Ovary (tissue), 3 donors: ENCODE measurements at regions not wholly inside any gene's neighbourhood (a gene's known extent, or its start where the extent isn't known, plus 50 kb on each side); places are given as distances from the start of the nearest gene placed in this dataset.

Experiments used
- EP300 ChIP-seq: sonication (generic); formaldehyde crosslinking; IDR thresholded peaks from one replicate; pipeline ENCODE4 v1.6.1; 2017; ENCODE audit warnings: antibody characterized with exemption
- POLR2A ChIP-seq: fragments of 450-650 bp; IDR thresholded peaks from one replicate; pipeline ENCODE4 v1.6.1; 2017; ENCODE audit warnings: antibody characterized with exemption, mild to moderate bottlenecking, moderate library complexity
- TF ChIP-seq, protein P1 (sequence below), 3 donors: fragments of 450-650 bp in 2 of 3; fragments of 200-600 bp in 1 of 3; IDR thresholded peaks; one replicate each; pipeline versions ENCODE4 v1.5.1 to v1.8.0; 2016 to 2022; ENCODE audit warnings: antibody characterized with exemption in 3 of 3, mild to moderate bottlenecking in 1 of 3
- donor health status: DM: no; HTN: no; CAD: no.

DNA sequence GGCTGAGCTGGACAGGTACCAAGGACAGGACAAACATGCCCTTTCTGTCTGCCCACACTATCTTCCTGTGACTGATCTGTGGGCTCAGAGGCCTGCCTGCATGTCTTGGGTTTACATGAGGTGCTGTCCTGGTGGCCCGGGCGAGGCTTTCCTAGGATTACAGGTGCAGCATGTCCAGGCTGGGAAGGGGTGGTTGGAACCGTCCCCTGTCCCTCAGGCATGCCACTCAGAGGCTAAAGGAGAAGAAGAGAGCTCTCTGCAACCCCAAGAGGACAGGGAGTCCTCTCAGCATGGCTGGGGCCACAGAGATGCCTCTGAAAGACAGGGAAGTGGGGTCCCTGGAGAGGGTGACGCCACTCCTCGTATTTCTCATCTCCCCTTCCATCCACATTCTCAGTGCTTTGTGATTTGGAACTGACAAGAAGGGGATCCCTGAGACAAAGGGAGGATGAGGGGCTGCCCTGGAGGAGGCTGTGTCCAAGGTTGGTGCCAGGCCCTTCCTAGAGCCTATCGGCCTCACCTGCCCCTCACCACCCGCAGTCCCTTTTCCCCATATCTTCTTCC is 64.6 kb upstream of the LMO1 start:
- TF ChIP-seq POLR2A (no peak), EP300 (no peak)
- TF ChIP-seq, protein P1, sequence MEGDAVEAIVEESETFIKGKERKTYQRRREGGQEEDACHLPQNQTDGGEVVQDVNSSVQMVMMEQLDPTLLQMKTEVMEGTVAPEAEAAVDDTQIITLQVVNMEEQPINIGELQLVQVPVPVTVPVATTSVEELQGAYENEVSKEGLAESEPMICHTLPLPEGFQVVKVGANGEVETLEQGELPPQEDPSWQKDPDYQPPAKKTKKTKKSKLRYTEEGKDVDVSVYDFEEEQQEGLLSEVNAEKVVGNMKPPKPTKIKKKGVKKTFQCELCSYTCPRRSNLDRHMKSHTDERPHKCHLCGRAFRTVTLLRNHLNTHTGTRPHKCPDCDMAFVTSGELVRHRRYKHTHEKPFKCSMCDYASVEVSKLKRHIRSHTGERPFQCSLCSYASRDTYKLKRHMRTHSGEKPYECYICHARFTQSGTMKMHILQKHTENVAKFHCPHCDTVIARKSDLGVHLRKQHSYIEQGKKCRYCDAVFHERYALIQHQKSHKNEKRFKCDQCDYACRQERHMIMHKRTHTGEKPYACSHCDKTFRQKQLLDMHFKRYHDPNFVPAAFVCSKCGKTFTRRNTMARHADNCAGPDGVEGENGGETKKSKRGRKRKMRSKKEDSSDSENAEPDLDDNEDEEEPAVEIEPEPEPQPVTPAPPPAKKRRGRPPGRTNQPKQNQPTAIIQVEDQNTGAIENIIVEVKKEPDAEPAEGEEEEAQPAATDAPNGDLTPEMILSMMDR (IDR thresholded peaks at IDR 0.05): no peak
